ENCODE measurements at regions not wholly inside any gene's neighbourhood (a gene's known extent, or its start where the extent isn't known, plus 50 kb on each side); places are given as distances from the start of the nearest gene placed in this dataset.

- DNase-seq: no peak
- FAIRE-seq: no peak
- Histone ChIP-seq H3K27me3 (ENCODE audit: control insufficient read depth, insufficient read depth, low read length) (no peaks in the 10 kb centered on the region), H3K4me1 (ENCODE audit: control insufficient read depth in 2 of 3, insufficient read depth in 2 of 3, low read depth in 1 of 3, low read length in 3 of 3) (no peaks in the 10 kb centered on the region), H3K9ac (ENCODE audit: low read length in 3 of 3) (no peak overlapping the region), H3K4me3 (ENCODE audit: low read length in 3 of 3) (no peak overlapping the region), H3K9me3 (ENCODE audit: control insufficient read depth in 2 of 3, insufficient read depth in 1 of 3, low read length in 3 of 3) (peaks cover 0 to 2% (median 0%) of the 10 kb centered on the region in 3 donors), H3K36me3 (ENCODE audit: control insufficient read depth in 2 of 3, insufficient read depth in 3 of 3, low read length in 3 of 3) (no peaks in the 10 kb centered on the region), H3K27ac (ENCODE audit: low read depth in 2 of 2, low read length in 2 of 2) (no peak overlapping the region)
- TF ChIP-seq CTCF (IDR thresholded peaks at IDR 0.05; ENCODE audit: borderline replicate concordance, extremely low read depth, insufficient read depth): no peak
- intact Hi-C loops (cut with DNase I): no loop called here
Measured at GRCh38 chr6:165749163-165749562, 86.1 kb upstream of the PDE10A start.

GRCh38 chr6:165748390-165748789, 85.3 kb upstream of the PDE10A start:
- H3K9ac ChIP-seq (ENCODE audit: low read length in 3 of 3): no peak overlapping the region
- no peaks in the 10 kb centered on the region for H3K27me3 ChIP-seq (ENCODE audit: control insufficient read depth, insufficient read depth, low read length)
- DNase-seq (peak in 3 of 5 donors; percentile 36 to 58 (median 49)), FAIRE-seq (no peak)
- intact Hi-C loops (cut with DNase I): no loop called here
- H3K9me3 ChIP-seq (ENCODE audit: control insufficient read depth in 2 of 3, insufficient read depth in 1 of 3, low read length in 3 of 3): peaks cover 0 to 2% (median 0%) of the 10 kb centered on the region in 3 donors
- H3K4me1 ChIP-seq (ENCODE audit: control insufficient read depth in 2 of 3, insufficient read depth in 2 of 3, low read depth in 1 of 3, low read length in 3 of 3): no peaks in the 10 kb centered on the region
- no peak for TF ChIP-seq CTCF (IDR thresholded peaks at IDR 0.05; ENCODE audit: borderline replicate concordance, extremely low read depth, insufficient read depth)
- H3K36me3 ChIP-seq (ENCODE audit: control insufficient read depth in 2 of 3, insufficient read depth in 3 of 3, low read length in 3 of 3): no peaks in the 10 kb centered on the region
- H3K4me3 ChIP-seq (ENCODE audit: low read length in 3 of 3): no peak overlapping the region
- H3K27ac ChIP-seq (ENCODE audit: low read depth in 2 of 2, low read length in 2 of 2): no peak overlapping the region

- H3K9me3 ChIP-seq (ENCODE audit: control insufficient read depth in 2 of 3, insufficient read depth in 1 of 3, low read length in 3 of 3): peaks cover 0 to 2% (median 0%) of the 10 kb centered on the region in 3 donors
- no peaks in the 10 kb centered on the region for H3K4me1 ChIP-seq (ENCODE audit: control insufficient read depth in 2 of 3, insufficient read depth in 2 of 3, low read depth in 1 of 3, low read length in 3 of 3)
- no peak overlapping the region for H3K27ac ChIP-seq (ENCODE audit: low read depth in 2 of 2, low read length in 2 of 2)
- H3K36me3 ChIP-seq (ENCODE audit: control insufficient read depth in 2 of 3, insufficient read depth in 3 of 3, low read length in 3 of 3): no peaks in the 10 kb centered on the region
- no peak overlapping the region for H3K4me3 ChIP-seq (ENCODE audit: low read length in 3 of 3)
- FAIRE-seq: no peak
- no peak overlapping the region for H3K9ac ChIP-seq (ENCODE audit: low read length in 3 of 3)
- H3K27me3 ChIP-seq (ENCODE audit: control insufficient read depth, insufficient read depth, low read length): no peaks in the 10 kb centered on the region
- TF ChIP-seq CTCF (IDR thresholded peaks at IDR 0.05; ENCODE audit: borderline replicate concordance, extremely low read depth, insufficient read depth): no peak
- DNase-seq: no peak
- intact Hi-C loops (cut with DNase I): no loop called here
Measured at GRCh38 chr6:165747963-165748362, 84.9 kb upstream of the PDE10A start.

- Histone ChIP-seq H3K4me3 (ENCODE audit: low read length in 3 of 3) (no peak overlapping the region), H3K27me3 (ENCODE audit: control insufficient read depth, insufficient read depth, low read length) (no peaks in the 10 kb centered on the region), H3K36me3 (ENCODE audit: control insufficient read depth in 2 of 3, insufficient read depth in 3 of 3, low read length in 3 of 3) (no peaks in the 10 kb centered on the region), H3K9ac (ENCODE audit: low read length in 3 of 3) (no peak overlapping the region), H3K9me3 (ENCODE audit: control insufficient read depth in 2 of 3, insufficient read depth in 1 of 3, low read length in 3 of 3) (peaks cover 0 to 2% (median 0%) of the 10 kb centered on the region in 3 donors), H3K4me1 (ENCODE audit: control insufficient read depth in 2 of 3, insufficient read depth in 2 of 3, low read depth in 1 of 3, low read length in 3 of 3) (no peaks in the 10 kb centered on the region), H3K27ac (ENCODE audit: low read depth in 2 of 2, low read length in 2 of 2) (no peak overlapping the region)
- FAIRE-seq (no peak), DNase-seq (no peak)
- intact Hi-C loops (cut with DNase I): no loop called here
- no peak for TF ChIP-seq CTCF (IDR thresholded peaks at IDR 0.05; ENCODE audit: borderline replicate concordance, extremely low read depth, insufficient read depth)
Measured at GRCh38 chr6:165746331-165746730, 83.3 kb upstream of the PDE10A start.

Data from kidney (tissue), 13 donors.